Posterior vena cava (tissue), 2 donors: ENCODE measurements at regions not wholly inside any gene's neighbourhood (a gene's known extent, or its start where the extent isn't known, plus 50 kb on each side); places are given as distances from the start of the nearest gene placed in this dataset.

Source experiments
- DNase-seq: peaks from one replicate; pipeline ENCODE4 v3.0.0-alpha.2; 2020; ENCODE audit warnings: low spot score
- intact Hi-C, 2 donors: fragments of 100-400 bp; cut with DNase I; formaldehyde crosslinking; loops; one replicate each; pipeline versions ENCODE4 v1.14.1 to v1.14.2; 2022 to 2023
- donor health status: DM: yes; HTN: yes; CAD: no.
- donor health status: DM: yes; HTN: yes; CAD: no.

DNA sequence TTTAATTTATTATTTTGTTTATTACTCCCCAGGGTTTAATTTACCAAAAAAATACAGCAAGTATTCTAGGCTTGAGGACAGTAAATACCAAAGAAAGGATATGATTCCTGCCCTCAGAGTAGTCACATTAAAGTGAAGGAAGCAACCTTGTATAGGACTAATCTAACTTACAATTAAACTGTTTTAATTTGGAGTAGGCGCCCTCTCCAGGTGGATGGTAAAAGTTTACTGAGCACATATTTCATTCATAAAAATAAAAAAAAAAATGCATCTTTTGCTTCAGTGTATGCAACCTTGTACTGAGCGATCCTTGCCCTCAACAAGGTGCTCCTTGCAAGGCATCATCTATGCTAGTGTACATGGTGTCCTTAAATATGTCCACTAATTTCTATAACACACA, 72.0 kb upstream of the MAGEB16 start:
- intact Hi-C loops: no loop called here
- DNase-seq: no peak

DNA sequence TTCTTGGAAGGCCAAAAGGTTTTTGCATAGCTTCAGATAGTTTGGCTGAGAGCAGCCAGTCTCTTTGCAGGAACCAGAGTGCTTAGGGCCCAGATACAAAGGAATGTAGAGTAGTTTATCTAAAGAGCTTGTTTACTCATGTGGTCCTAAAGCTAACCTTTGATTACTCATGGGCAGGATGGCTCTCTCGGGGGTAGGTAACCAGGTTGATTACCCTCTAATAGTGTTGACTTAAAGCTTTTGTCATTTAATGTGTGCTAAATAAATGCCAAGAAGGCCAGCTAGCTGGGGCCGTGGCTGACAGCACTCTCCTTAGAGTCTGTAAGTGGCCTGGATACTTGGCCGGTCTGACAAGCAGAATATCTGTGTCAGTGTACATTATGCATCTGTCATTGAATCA, 69.7 kb upstream of the MAGEB16 start:
- intact Hi-C loops: no loop called here
- DNase-seq: no peak

DNA sequence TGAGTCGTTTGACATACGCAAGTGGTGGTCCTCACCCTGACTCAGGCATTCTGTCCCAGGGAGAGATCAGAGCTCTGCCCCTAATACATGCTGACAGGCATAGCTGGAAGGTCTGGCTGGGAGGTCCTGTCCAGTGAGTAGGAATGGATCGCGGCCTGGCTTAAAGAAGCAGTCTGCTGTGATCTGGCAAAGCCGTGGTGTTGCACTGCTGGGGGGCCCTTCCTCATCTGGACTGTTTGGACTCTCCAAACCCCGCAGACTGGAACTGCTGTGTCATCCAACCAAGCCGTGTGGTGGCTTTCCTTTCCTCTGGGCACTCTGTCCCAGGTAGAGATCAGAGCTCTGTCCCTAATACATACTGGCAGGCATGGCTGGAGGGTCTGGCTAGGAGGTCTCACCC, 64.3 kb upstream of the MAGEB16 start:
- no peak for DNase-seq
- intact Hi-C loops: no loop called here

DNA sequence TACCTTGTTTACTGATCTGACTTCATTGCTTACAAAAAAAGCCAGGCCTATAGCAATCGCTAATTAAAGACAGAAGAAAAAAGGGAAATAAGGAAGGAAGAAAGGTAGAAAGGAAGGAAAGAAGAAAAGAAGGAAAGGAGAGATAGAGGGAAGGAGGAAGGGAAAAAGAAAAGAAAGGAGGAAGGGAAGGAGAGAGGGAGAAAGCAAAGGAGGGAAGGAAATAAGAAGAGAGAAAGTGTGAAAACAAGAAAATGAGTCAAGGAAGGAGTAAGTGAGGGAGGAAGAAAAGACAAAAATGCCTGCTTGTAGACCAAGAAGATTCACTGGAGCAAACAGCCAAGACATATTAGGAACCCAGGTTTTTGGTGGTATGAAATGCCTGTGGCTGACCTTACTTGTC, 57.0 kb upstream of the MAGEB16 start:
- intact Hi-C loops: no loop called here
- DNase-seq: no peak

DNA sequence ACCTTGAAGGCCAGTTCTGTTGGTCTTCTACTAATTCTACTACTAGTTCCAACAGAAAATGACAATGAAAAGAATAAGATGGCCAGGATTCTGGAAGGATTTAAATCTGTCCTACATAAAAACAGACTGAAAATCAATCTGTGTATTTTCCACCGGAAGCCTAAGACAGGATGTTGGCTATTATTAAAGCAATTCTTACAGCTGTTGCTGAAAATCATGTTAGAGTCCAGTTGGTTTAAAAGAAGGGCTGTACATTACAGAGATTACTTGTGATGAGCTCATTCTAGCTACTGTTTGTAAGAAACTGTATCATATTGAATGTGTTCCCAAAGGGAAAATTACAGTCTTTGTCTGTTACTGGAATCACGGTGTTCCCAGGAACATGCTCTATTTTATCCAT, 54.8 kb upstream of the MAGEB16 start:
- DNase-seq: no peak
- intact Hi-C loops: no loop called here
